Endodermal cell (in vitro differentiated cells): ENCODE measurements at regions not wholly inside any gene's neighbourhood (a gene's known extent, or its start where the extent isn't known, plus 50 kb on each side); places are given as distances from the start of the nearest gene placed in this dataset.

Experiments
- DNase-seq: peaks from one replicate; pipeline ENCODE4 v3.0.0-alpha.2; 2017
- H3K27ac ChIP-seq: 2 replicates; pipeline ENCODE4 v1.5.1; 2013; ENCODE audit warnings: mild to moderate bottlenecking, low read depth, low read length, moderate library complexity
- H3K27me3 ChIP-seq: 2 replicates; pipeline ENCODE4 v1.6.1; 2013; ENCODE audit warnings: mild to moderate bottlenecking, low read length, moderate library complexity; ENCODE audit not compliant: insufficient read depth, control insufficient read depth, poor library complexity, severe bottlenecking
- H3K36me3 ChIP-seq: 2 replicates; pipeline ENCODE4 v1.7.0; 2013; ENCODE audit warnings: mild to moderate bottlenecking, low read length, moderate library complexity; ENCODE audit not compliant: control insufficient read depth, insufficient read depth
- H3K4me1 ChIP-seq: one replicate; pipeline ENCODE4 v1.7.0; 2013; ENCODE audit warnings: low read length; ENCODE audit not compliant: control insufficient read depth, insufficient read depth
- H3K4me3 ChIP-seq: 2 replicates; pipeline ENCODE4 v1.5.1; 2013; ENCODE audit warnings: mild to moderate bottlenecking, low read length, moderate library complexity
- H3K9ac ChIP-seq: 2 replicates; pipeline ENCODE4 v1.6.1; 2013; ENCODE audit warnings: mild to moderate bottlenecking, low read length, moderate library complexity; ENCODE audit not compliant: poor library complexity, severe bottlenecking; ENCODE audit errors: extremely low read depth
- H3K9me3 ChIP-seq: 2 replicates; pipeline ENCODE4 v1.6.1; 2013; ENCODE audit warnings: mild to moderate bottlenecking, low read length, moderate library complexity; ENCODE audit not compliant: control insufficient read depth
- H3K27ac Mint-ChIP-seq: 2 replicates; pipeline ENCODE4 v1.8.0; 2020; ENCODE audit warnings: mixed read lengths
- H3K27me3 Mint-ChIP-seq: 2 replicates; pipeline ENCODE4 v1.8.0; 2021; ENCODE audit warnings: mild to moderate bottlenecking, mixed read lengths; ENCODE audit not compliant: insufficient read depth
- H3K36me3 Mint-ChIP-seq: 2 replicates; pipeline ENCODE4 v1.8.0; 2020; ENCODE audit warnings: low read depth, mixed read lengths
- H3K4me1 Mint-ChIP-seq: 2 replicates; pipeline ENCODE4 v1.8.0; 2020; ENCODE audit warnings: mixed read lengths
- H3K4me3 Mint-ChIP-seq: 2 replicates; pipeline ENCODE4 v1.8.0; 2020; ENCODE audit warnings: mild to moderate bottlenecking, moderate library complexity, mixed read lengths
- H3K9me3 Mint-ChIP-seq: 2 replicates; pipeline ENCODE4 v1.8.0; 2020; ENCODE audit warnings: mild to moderate bottlenecking, mixed read lengths
- WGBS, 2 experiments: methylation state at CpG; one replicate each; pipeline versions ENCODE4 v1.1.5 to v1.1.7; 2013; ENCODE audit warnings: missing lambda C conversion rate in 2 of 2, mixed read lengths in 1 of 2; ENCODE audit not compliant: insufficient coverage in 1 of 2, insufficient read length in 1 of 2; 5-methylcytosine and 5-hydroxymethylcytosine counted together
- TF ChIP-seq, protein P1 (sequence below): fragments of 200-600 bp; sonication (generic); conservative IDR thresholded peaks from 2 replicates; pipeline ENCODE4 v1.5.0; 2021; ENCODE audit warnings: antibody characterized with exemption, mild to moderate bottlenecking

GRCh38 chr12:60489071-60489470, 893.2 kb downstream of the SLC16A7 start:
- H3K4me3 ChIP-seq = no peak overlapping the region
- no peak for DNase-seq
- no peak overlapping the region for H3K9ac ChIP-seq
- TF ChIP-seq, protein P1, sequence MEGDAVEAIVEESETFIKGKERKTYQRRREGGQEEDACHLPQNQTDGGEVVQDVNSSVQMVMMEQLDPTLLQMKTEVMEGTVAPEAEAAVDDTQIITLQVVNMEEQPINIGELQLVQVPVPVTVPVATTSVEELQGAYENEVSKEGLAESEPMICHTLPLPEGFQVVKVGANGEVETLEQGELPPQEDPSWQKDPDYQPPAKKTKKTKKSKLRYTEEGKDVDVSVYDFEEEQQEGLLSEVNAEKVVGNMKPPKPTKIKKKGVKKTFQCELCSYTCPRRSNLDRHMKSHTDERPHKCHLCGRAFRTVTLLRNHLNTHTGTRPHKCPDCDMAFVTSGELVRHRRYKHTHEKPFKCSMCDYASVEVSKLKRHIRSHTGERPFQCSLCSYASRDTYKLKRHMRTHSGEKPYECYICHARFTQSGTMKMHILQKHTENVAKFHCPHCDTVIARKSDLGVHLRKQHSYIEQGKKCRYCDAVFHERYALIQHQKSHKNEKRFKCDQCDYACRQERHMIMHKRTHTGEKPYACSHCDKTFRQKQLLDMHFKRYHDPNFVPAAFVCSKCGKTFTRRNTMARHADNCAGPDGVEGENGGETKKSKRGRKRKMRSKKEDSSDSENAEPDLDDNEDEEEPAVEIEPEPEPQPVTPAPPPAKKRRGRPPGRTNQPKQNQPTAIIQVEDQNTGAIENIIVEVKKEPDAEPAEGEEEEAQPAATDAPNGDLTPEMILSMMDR = no peak
- no peaks in the 10 kb centered on the region for H3K36me3 ChIP-seq
- Mint-ChIP-seq H3K4me3 (no peak overlapping the region), H3K36me3 (no peaks in the 10 kb centered on the region), H3K4me1 (peaks cover 22% of the 10 kb centered on the region), H3K27ac (no peak overlapping the region), H3K27me3 (peaks cover 8% of the 10 kb centered on the region), H3K9me3 (no peaks in the 10 kb centered on the region)
- H3K4me1 ChIP-seq = no peaks in the 10 kb centered on the region
- no peak overlapping the region for H3K27ac ChIP-seq
- H3K27me3 ChIP-seq = peaks cover 18% of the 10 kb centered on the region
- H3K9me3 ChIP-seq = peaks cover 15% of the 10 kb centered on the region

DNA sequence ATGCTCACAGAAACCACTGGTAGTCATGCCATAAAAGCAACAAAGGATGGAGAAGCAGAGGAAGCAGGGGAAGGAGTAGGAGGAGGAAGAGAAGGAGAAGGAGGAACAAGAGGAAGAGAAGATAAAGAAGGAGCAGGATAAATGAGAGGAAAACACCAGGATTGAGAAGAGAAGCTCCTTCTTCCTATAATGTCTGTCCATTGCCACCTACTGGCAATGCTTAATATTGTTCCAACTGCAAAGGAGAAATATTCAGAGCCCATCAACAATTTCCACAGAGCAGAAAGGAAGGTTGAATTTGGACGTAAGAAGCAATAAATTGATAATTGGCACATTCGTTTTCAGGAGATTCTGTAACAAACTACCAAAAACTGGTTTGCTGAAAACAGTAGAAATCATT, 898.4 kb downstream of the SLC16A7 start:
- H3K9me3 Mint-ChIP-seq = peaks cover 2% of the 10 kb centered on the region
- H3K4me1 Mint-ChIP-seq = no peaks in the 10 kb centered on the region
- TF ChIP-seq, protein P1 = peak; percentile 78
- Histone ChIP-seq H3K4me1 (no peaks in the 10 kb centered on the region), H3K36me3 (no peaks in the 10 kb centered on the region), H3K9ac (no peak overlapping the region), H3K4me3 (no peak overlapping the region), H3K27ac (no peak overlapping the region), H3K27me3 (peaks cover 9% of the 10 kb centered on the region), H3K9me3 (peaks cover 4% of the 10 kb centered on the region)
- H3K27ac Mint-ChIP-seq = no peak overlapping the region
- no peak overlapping the region for H3K4me3 Mint-ChIP-seq
- DNase-seq = no peak
- peaks cover 8% of the 10 kb centered on the region for H3K27me3 Mint-ChIP-seq
- no peaks in the 10 kb centered on the region for H3K36me3 Mint-ChIP-seq
- 47 to 57% methylated on average over 2 of the region's 2 CpGs for WGBS, 2 experiments

GRCh38 chr12:60498656-60499055, 902.8 kb downstream of the SLC16A7 start:
- TF ChIP-seq, protein P1 = no peak
- no peak overlapping the region for H3K4me3 ChIP-seq
- H3K36me3 ChIP-seq = no peaks in the 10 kb centered on the region
- Mint-ChIP-seq H3K36me3 (no peaks in the 10 kb centered on the region), H3K9me3 (peaks cover 18% of the 10 kb centered on the region), H3K4me3 (no peak overlapping the region), H3K27ac (no peak overlapping the region), H3K27me3 (no peaks in the 10 kb centered on the region), H3K4me1 (no peaks in the 10 kb centered on the region)
- H3K27ac ChIP-seq = no peak overlapping the region
- WGBS, 2 experiments = 50% methylated on average over 1 of the region's 1 CpG
- no peaks in the 10 kb centered on the region for H3K27me3 ChIP-seq
- H3K4me1 ChIP-seq = no peaks in the 10 kb centered on the region
- H3K9me3 ChIP-seq = peaks cover 15% of the 10 kb centered on the region
- DNase-seq = no peak
- no peak overlapping the region for H3K9ac ChIP-seq
